PFSK-1 (cell line): ENCODE measurements at regions not wholly inside any gene's neighbourhood (a gene's known extent, or its start where the extent isn't known, plus 50 kb on each side); places are given as distances from the start of the nearest gene placed in this dataset.

ENCODE experiments used
- FOXP2 ChIP-seq: optimal IDR thresholded peaks from 2 replicates; pipeline ENCODE3; 2011; ENCODE audit warnings: borderline replicate concordance, control low read depth, inconsistent platforms; ENCODE audit not compliant: insufficient read depth; ENCODE audit errors: extremely low read length, extremely low read depth
- POLR2AphosphoS5 ChIP-seq: IDR thresholded peaks from 2 replicates; pipeline ENCODE4 v1.6.1; 2012; ENCODE audit warnings: low read depth, mild to moderate bottlenecking, control low read depth, low read length, moderate library complexity
- REST ChIP-seq, 2 experiments: IDR thresholded peaks; 2 replicates each; pipeline versions ENCODE4 v1.6.1 to v1.8.0; 2011 to 2012; ENCODE audit warnings: low read depth in 2 of 2, low read length in 2 of 2, control low read depth in 1 of 2, inconsistent platforms in 1 of 2, mild to moderate bottlenecking in 1 of 2, moderate library complexity in 1 of 2; ENCODE audit not compliant: insufficient read depth in 1 of 2
- SIN3A ChIP-seq: IDR thresholded peaks from 2 replicates; pipeline ENCODE4 v1.6.1; 2012; ENCODE audit warnings: mild to moderate bottlenecking, low read length, moderate library complexity, borderline replicate concordance; ENCODE audit not compliant: insufficient read depth
- TAF1 ChIP-seq: IDR thresholded peaks from 2 replicates; pipeline ENCODE4 v1.6.1; 2012; ENCODE audit warnings: low read length, control low read depth, borderline replicate concordance; ENCODE audit not compliant: insufficient read depth

DNA sequence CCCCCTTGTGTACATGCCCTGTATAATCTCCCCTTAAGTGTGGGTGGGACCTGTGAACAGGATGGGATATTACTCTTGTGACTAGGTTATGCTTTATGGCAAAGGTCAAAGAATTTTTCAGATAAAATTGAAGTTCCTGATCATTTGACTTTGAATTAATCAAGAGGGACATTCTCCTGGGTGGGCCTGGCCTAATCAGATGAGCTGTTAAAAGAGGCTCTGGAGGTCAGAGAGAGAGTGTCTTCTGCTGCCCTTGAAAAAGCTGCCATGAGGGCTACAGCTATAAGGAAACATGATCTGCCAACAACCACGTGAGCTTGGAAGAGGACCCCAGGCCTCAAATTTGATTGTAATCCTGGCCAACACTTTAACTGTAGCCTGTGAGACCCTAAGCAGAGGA, 125.6 kb upstream of the CSF3R start:
- TF ChIP-seq FOXP2 (no peak), TAF1 (no peak), POLR2AphosphoS5 (no peak), REST (IDR thresholded peaks at IDR 0.05; ENCODE audit: insufficient read depth in 1 of 2, low read depth in 2 of 2, low read length in 2 of 2) (no peak), SIN3A (no peak)

DNA sequence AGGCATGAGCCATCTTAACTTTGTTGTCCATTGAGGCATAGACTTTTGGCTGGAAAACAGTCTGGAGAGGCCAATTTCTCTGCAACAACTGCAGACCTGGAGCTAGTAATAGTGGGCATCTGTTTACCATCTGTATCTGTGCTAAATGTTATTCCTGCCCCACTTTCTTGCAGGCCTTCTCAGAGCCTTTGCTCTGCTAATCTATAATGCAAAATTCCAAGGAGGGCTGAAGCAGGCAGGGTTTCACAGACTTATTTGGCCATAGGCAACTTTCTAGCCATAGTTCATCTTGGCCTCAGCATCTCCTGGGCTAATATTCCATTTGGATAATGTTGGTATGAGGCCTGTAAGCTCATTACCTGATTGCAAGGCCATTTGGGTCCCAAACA, 124.5 kb upstream of the CSF3R start:
- TF ChIP-seq REST (IDR thresholded peaks at IDR 0.05; ENCODE audit: insufficient read depth in 1 of 2, low read depth in 2 of 2, low read length in 2 of 2): no peak
- TF ChIP-seq SIN3A: no peak
- no peak for TF ChIP-seq POLR2AphosphoS5
- no peak for TF ChIP-seq TAF1
- TF ChIP-seq FOXP2: no peak

GRCh38 chr1:36606641-36607262, 124.0 kb upstream of the CSF3R start:
- no peak for TF ChIP-seq FOXP2
- no peak for TF ChIP-seq POLR2AphosphoS5
- no peak for TF ChIP-seq REST (IDR thresholded peaks at IDR 0.05; ENCODE audit: insufficient read depth in 1 of 2, low read depth in 2 of 2, low read length in 2 of 2)
- no peak for TF ChIP-seq SIN3A
- TF ChIP-seq TAF1: no peak

- TF ChIP-seq TAF1: no peak
- no peak for TF ChIP-seq POLR2AphosphoS5
- TF ChIP-seq SIN3A: no peak
- TF ChIP-seq FOXP2: no peak
- TF ChIP-seq REST (IDR thresholded peaks at IDR 0.05; ENCODE audit: insufficient read depth in 1 of 2, low read depth in 2 of 2, low read length in 2 of 2): no peak
Observed at GRCh38 chr1:36605942-36606640, 123.4 kb upstream of the CSF3R start.
